Astrocyte (in vitro differentiated cells and primary cell): ENCODE measurements at regions not wholly inside any gene's neighbourhood (a gene's known extent, or its start where the extent isn't known, plus 50 kb on each side); places are given as distances from the start of the nearest gene placed in this dataset.

ENCODE experiments used
- DNase-seq: peaks from one replicate; pipeline ENCODE4 v3.0.0-alpha.2; 2010; ENCODE audit warnings: low read depth
- FAIRE-seq: peaks from 2 replicates; lab custom pipeline; 2011; peaks lifted over from hg19 to GRCh38; lab: Jason Lieb, UNC
- H2AFZ ChIP-seq: 2 replicates; pipeline ENCODE4 v1.6.0; 2012; ENCODE audit warnings: low read depth, low read length, inconsistent platforms
- H3K27ac ChIP-seq: 2 replicates; pipeline ENCODE4 v1.5.1; 2011; ENCODE audit warnings: low read depth, low read length, inconsistent platforms
- H3K27me3 ChIP-seq: 2 replicates; pipeline ENCODE4 v1.6.0; 2011; ENCODE audit warnings: low read length, inconsistent platforms; ENCODE audit not compliant: insufficient read depth
- H3K36me3 ChIP-seq: 2 replicates; pipeline ENCODE4 v1.5.1; 2011; ENCODE audit warnings: low read length, inconsistent platforms; ENCODE audit not compliant: insufficient read depth
- H3K4me1 ChIP-seq: 2 replicates; pipeline ENCODE4 v1.5.1; 2011; ENCODE audit warnings: low read length, inconsistent platforms; ENCODE audit not compliant: insufficient read depth
- H3K4me2 ChIP-seq: 2 replicates; pipeline ENCODE4 v1.6.0; 2012; ENCODE audit warnings: low read length, inconsistent platforms
- H3K4me3 ChIP-seq: 2 replicates; pipeline ENCODE4 v1.5.1; 2011; ENCODE audit warnings: low read depth, mild to moderate bottlenecking, low read length, inconsistent platforms; ENCODE audit not compliant: insufficient read depth
- H3K79me2 ChIP-seq: 2 replicates; pipeline ENCODE4 v1.6.0; 2012; ENCODE audit warnings: mild to moderate bottlenecking, low read length, inconsistent platforms; ENCODE audit not compliant: insufficient read depth
- H3K9ac ChIP-seq: 2 replicates; pipeline ENCODE4 v1.6.0; 2012; ENCODE audit warnings: mild to moderate bottlenecking, low read length, inconsistent platforms
- H3K9me3 ChIP-seq: 2 replicates; pipeline ENCODE4 v1.5.1; 2012; ENCODE audit warnings: low read depth, mild to moderate bottlenecking, low read length, inconsistent platforms; ENCODE audit not compliant: insufficient read depth
- H4K20me1 ChIP-seq: 2 replicates; pipeline ENCODE4 v1.6.0; 2012; ENCODE audit warnings: low read length, inconsistent platforms; ENCODE audit not compliant: insufficient read depth
- H3K27ac Mint-ChIP-seq: one replicate; pipeline ENCODE4 v1.8.0; 2021; ENCODE audit warnings: mild to moderate bottlenecking, mixed read lengths; ENCODE audit not compliant: unreplicated experiment
- H3K27me3 Mint-ChIP-seq: one replicate; pipeline ENCODE4 v1.8.0; 2021; ENCODE audit warnings: low read depth, mixed read lengths; ENCODE audit not compliant: unreplicated experiment
- H3K36me3 Mint-ChIP-seq: one replicate; pipeline ENCODE4 v1.8.0; 2021; ENCODE audit warnings: low read depth, mixed read lengths; ENCODE audit not compliant: unreplicated experiment
- H3K4me1 Mint-ChIP-seq: one replicate; pipeline ENCODE4 v1.8.0; 2021; ENCODE audit warnings: low read depth, mixed read lengths; ENCODE audit not compliant: unreplicated experiment
- H3K4me3 Mint-ChIP-seq: one replicate; pipeline ENCODE4 v1.8.0; 2021; ENCODE audit warnings: mild to moderate bottlenecking, moderate library complexity, mixed read lengths; ENCODE audit not compliant: unreplicated experiment
- H3K9me3 Mint-ChIP-seq: one replicate; pipeline ENCODE4 v1.8.0; 2021; ENCODE audit warnings: mild to moderate bottlenecking, mixed read lengths; ENCODE audit not compliant: unreplicated experiment
- EZH2 ChIP-seq: IDR thresholded peaks from 2 replicates; pipeline ENCODE4 v1.6.1; 2012; ENCODE audit warnings: mild to moderate bottlenecking, low read length, inconsistent platforms; ENCODE audit not compliant: insufficient read depth
- TF ChIP-seq, protein P1 (sequence below): IDR thresholded peaks from 2 replicates; pipeline ENCODE4 v1.5.1; 2011; ENCODE audit warnings: low read depth, mild to moderate bottlenecking, inconsistent platforms, low read length, moderate library complexity; ENCODE audit not compliant: insufficient read depth

GRCh38 chr2:19454125-19454524 lies 95.7 kb upstream of the OSR1 start:
- FAIRE-seq, result no peak
- Mint-ChIP-seq H3K9me3 (no peaks in the 10 kb centered on the region), H3K4me3 (no peak overlapping the region), H3K36me3 (no peaks in the 10 kb centered on the region), H3K27ac (no peak overlapping the region), H3K27me3 (no peaks in the 10 kb centered on the region), H3K4me1 (no peaks in the 10 kb centered on the region)
- H2AFZ ChIP-seq, result no peak overlapping the region
- no peaks in the 10 kb centered on the region for H3K9me3 ChIP-seq
- no peak overlapping the region for H3K4me2 ChIP-seq
- no peaks in the 10 kb centered on the region for H3K36me3 ChIP-seq
- no peak overlapping the region for H3K9ac ChIP-seq
- H3K27ac ChIP-seq, result no peak overlapping the region
- peaks cover 16% of the 10 kb centered on the region for H3K27me3 ChIP-seq
- H3K4me3 ChIP-seq, result no peak overlapping the region
- no peaks in the 10 kb centered on the region for H3K79me2 ChIP-seq
- DNase-seq, result no peak
- TF ChIP-seq, protein P1, sequence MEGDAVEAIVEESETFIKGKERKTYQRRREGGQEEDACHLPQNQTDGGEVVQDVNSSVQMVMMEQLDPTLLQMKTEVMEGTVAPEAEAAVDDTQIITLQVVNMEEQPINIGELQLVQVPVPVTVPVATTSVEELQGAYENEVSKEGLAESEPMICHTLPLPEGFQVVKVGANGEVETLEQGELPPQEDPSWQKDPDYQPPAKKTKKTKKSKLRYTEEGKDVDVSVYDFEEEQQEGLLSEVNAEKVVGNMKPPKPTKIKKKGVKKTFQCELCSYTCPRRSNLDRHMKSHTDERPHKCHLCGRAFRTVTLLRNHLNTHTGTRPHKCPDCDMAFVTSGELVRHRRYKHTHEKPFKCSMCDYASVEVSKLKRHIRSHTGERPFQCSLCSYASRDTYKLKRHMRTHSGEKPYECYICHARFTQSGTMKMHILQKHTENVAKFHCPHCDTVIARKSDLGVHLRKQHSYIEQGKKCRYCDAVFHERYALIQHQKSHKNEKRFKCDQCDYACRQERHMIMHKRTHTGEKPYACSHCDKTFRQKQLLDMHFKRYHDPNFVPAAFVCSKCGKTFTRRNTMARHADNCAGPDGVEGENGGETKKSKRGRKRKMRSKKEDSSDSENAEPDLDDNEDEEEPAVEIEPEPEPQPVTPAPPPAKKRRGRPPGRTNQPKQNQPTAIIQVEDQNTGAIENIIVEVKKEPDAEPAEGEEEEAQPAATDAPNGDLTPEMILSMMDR, result no peak
- no peak for TF ChIP-seq EZH2
- no peaks in the 10 kb centered on the region for H3K4me1 ChIP-seq
- no peaks in the 10 kb centered on the region for H4K20me1 ChIP-seq

- no peak for FAIRE-seq
These were observed 84.3 kb upstream of the OSR1 start for GRCh38 chr2:19442731-19443130.

GRCh38 chr2:19439081-19439480 lies 80.7 kb upstream of the OSR1 start:
- Histone ChIP-seq H3K27me3 (peaks cover 4% of the 10 kb centered on the region), H3K4me3 (no peak overlapping the region), H3K9me3 (no peaks in the 10 kb centered on the region), H3K9ac (no peak overlapping the region), H3K4me2 (no peak overlapping the region), H2AFZ (no peak overlapping the region), H4K20me1 (no peaks in the 10 kb centered on the region), H3K79me2 (no peaks in the 10 kb centered on the region), H3K4me1 (no peaks in the 10 kb centered on the region), H3K36me3 (no peaks in the 10 kb centered on the region), H3K27ac (no peak overlapping the region)
- no peaks in the 10 kb centered on the region for H3K9me3 Mint-ChIP-seq
- no peak for TF ChIP-seq EZH2
- TF ChIP-seq, protein P1, result no peak
- no peak overlapping the region for H3K4me3 Mint-ChIP-seq
- FAIRE-seq, result no peak
- no peak for DNase-seq
- H3K27me3 Mint-ChIP-seq, result peaks cover 9% of the 10 kb centered on the region
- no peak overlapping the region for H3K27ac Mint-ChIP-seq
- H3K36me3 Mint-ChIP-seq, result no peaks in the 10 kb centered on the region
- H3K4me1 Mint-ChIP-seq, result no peaks in the 10 kb centered on the region

More at GRCh38 chr2:19442731-19443130, 84.3 kb upstream of the OSR1 start:
- no peak overlapping the region for H3K27ac ChIP-seq
- no peak overlapping the region for H3K4me2 ChIP-seq
- H3K9me3 Mint-ChIP-seq, result peaks cover 10% of the 10 kb centered on the region
- H3K27ac Mint-ChIP-seq, result no peak overlapping the region
- no peaks in the 10 kb centered on the region for H3K27me3 ChIP-seq
- no peaks in the 10 kb centered on the region for H3K79me2 ChIP-seq
- TF ChIP-seq, protein P1, result no peak
- no peak for TF ChIP-seq EZH2
- H3K9ac ChIP-seq, result no peak overlapping the region
- H3K4me3 Mint-ChIP-seq, result no peak overlapping the region
- H3K4me1 Mint-ChIP-seq, result no peaks in the 10 kb centered on the region
- no peaks in the 10 kb centered on the region for H3K4me1 ChIP-seq
- no peak overlapping the region for H2AFZ ChIP-seq
- H3K36me3 Mint-ChIP-seq, result no peaks in the 10 kb centered on the region
- no peaks in the 10 kb centered on the region for H4K20me1 ChIP-seq
- DNase-seq, result no peak
- H3K9me3 ChIP-seq, result no peaks in the 10 kb centered on the region
- H3K4me3 ChIP-seq, result no peak overlapping the region
- H3K27me3 Mint-ChIP-seq, result peaks cover 5% of the 10 kb centered on the region
- H3K36me3 ChIP-seq, result no peaks in the 10 kb centered on the region
